Heart left ventricle (tissue), 13 donors: ENCODE measurements at regions not wholly inside any gene's neighbourhood (a gene's known extent, or its start where the extent isn't known, plus 50 kb on each side); places are given as distances from the start of the nearest gene placed in this dataset.

Experiments
- POLR2A ChIP-seq, 2 donors: fragments of 450-650 bp; IDR thresholded peaks; one replicate each; pipeline ENCODE4 v1.6.1; 2017; ENCODE audit warnings: antibody characterized with exemption in 2 of 2, mild to moderate bottlenecking in 2 of 2, moderate library complexity in 2 of 2
- TF ChIP-seq, protein P1 (sequence below), 12 donors: fragments of 200-600 bp; sonication (generic) in 4 of 12; IDR thresholded peaks; one replicate each; pipeline versions ENCODE4 v1.5.0 to v1.8.0; 2018 to 2022; ENCODE audit warnings: antibody characterized with exemption in 12 of 12, mild to moderate bottlenecking in 5 of 12
- donor health status: ischemic (EF 13 %, LVEDD 7.1; RV severe dilation, severe dysfunction).
- donor health status: DM: no; HTN: yes; CAD: no.
- donor health status: DM: no; HTN: no; CAD: no.
- donor health status: ischemic (EF 25% LVEDD 6.9; RV normal size, moderate dysfunction).
- donor health status: ischemic (EF 25% LVEDD 5.7; RV mildly dilated, moderate dysfunction).
- donor health status: ischemic (EF 35%, LVEDD 5.7; RV mildly dilated, moderate dysfunction).
- donor health status: nonischemic (EF 11% LVEDD 7.7; RV severe dilation, severe dysfunction).
- donor health status: DM: yes; HTN: yes; CAD: no.
- donor health status: PGD.
- donor health status: ischemic (EF 29% LVEDD 5.4; RV normal size, mild dysfunction).
- donor health status: nonischemic (EF 23%, LVEDD 6.1; RV moderate dilation, normal function).

DNA sequence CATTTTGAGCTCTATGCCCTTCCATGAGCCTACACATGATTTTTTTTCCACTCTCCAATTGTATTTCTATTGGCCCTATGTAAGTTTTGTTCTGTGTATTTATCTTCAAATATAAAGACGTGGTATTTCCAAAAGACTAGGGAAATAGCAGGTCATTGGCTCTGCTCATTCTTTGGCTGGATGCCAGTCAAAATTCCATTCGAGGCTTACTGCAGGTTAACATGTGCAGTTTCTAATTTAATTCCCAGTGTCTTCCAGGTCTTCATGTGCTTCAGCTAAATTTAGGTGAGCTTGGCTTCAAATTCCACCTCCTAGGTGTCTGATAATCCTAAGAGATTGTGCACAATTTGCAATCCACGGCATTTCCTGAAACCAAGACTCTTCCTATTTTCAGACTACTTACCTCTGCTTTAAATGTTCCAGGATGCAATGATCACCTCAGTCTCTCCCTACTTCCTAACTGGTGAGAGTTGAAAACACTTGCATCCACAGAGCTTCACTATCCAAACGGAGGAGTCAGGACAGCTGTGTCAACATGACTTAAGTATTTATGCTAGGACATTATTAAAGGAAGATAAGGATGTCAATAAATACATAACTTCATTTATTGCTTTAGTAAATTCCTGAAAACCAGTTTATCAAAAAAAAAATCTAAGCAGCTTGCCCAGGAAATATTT is 236.1 kb downstream of the COL12A1 start:
- TF ChIP-seq, protein P1, sequence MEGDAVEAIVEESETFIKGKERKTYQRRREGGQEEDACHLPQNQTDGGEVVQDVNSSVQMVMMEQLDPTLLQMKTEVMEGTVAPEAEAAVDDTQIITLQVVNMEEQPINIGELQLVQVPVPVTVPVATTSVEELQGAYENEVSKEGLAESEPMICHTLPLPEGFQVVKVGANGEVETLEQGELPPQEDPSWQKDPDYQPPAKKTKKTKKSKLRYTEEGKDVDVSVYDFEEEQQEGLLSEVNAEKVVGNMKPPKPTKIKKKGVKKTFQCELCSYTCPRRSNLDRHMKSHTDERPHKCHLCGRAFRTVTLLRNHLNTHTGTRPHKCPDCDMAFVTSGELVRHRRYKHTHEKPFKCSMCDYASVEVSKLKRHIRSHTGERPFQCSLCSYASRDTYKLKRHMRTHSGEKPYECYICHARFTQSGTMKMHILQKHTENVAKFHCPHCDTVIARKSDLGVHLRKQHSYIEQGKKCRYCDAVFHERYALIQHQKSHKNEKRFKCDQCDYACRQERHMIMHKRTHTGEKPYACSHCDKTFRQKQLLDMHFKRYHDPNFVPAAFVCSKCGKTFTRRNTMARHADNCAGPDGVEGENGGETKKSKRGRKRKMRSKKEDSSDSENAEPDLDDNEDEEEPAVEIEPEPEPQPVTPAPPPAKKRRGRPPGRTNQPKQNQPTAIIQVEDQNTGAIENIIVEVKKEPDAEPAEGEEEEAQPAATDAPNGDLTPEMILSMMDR (IDR thresholded peaks at IDR 0.05), result no peak
- TF ChIP-seq POLR2A (IDR thresholded peaks at IDR 0.05), result no peak
